T-helper 1 cell treated with Interleukin-12 subunit alpha and Interleukin-12 subunit beta and Interleukin-4 antibody, amounts not matched to agents 30 μg/mL and 1 μg/mL, for 36 hours (primary cell): ENCODE measurements at regions not wholly inside any gene's neighbourhood (a gene's known extent, or its start where the extent isn't known, plus 50 kb on each side); places are given as distances from the start of the nearest gene placed in this dataset.
"Not testable (repeated sequence)": the region's sequence is repeated elsewhere in the genome, so short reads cannot be mapped to it uniquely, and the experiment has no call there.

ENCODE experiments used
- H3K27ac Mint-ChIP-seq: one replicate; pipeline ENCODE4 v1.8.0; 2021; ENCODE audit warnings: mild to moderate bottlenecking, mixed read lengths
- H3K27me3 Mint-ChIP-seq: one replicate; pipeline ENCODE4 v1.8.0; 2021; ENCODE audit warnings: low read depth, mixed read lengths
- H3K36me3 Mint-ChIP-seq: one replicate; pipeline ENCODE4 v1.8.0; 2021; ENCODE audit warnings: low read depth, mixed read lengths
- H3K4me1 Mint-ChIP-seq: one replicate; pipeline ENCODE4 v1.8.0; 2021; ENCODE audit warnings: low read depth, mixed read lengths
- H3K4me3 Mint-ChIP-seq: one replicate; pipeline ENCODE4 v1.8.0; 2021; ENCODE audit warnings: mild to moderate bottlenecking, moderate library complexity, mixed read lengths
- H3K9me3 Mint-ChIP-seq: one replicate; pipeline ENCODE4 v1.8.0; 2021; ENCODE audit warnings: mixed read lengths

- H3K36me3 Mint-ChIP-seq, H3K9me3 Mint-ChIP-seq, H3K27ac Mint-ChIP-seq, H3K4me3 Mint-ChIP-seq, H3K4me1 Mint-ChIP-seq: not testable (repeated sequence)
- H3K27me3 Mint-ChIP-seq, result peaks cover 46% of the 10 kb centered on the region
These were observed 180.9 kb downstream of the OTOP1 start for GRCh38 chr4:4045823-4046222.

DNA sequence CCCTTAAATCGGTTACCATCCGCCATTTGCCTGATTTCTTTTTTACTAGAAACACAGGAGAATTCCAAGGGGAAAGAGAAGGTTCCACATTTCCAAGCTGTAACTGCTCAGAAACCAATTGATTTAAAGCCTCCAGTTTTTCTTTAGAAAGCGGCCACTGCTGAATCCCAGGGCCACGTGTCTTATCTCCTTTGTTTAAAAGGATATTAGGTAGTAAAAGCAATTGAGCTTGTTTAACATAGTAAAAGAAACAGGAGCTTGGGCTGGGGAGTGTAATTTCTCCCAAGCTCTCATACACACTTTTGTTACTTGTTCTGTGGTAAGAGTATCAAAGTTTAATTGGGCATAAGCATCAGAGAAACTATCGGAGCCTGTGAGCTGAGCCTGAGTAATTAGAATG, 180.0 kb downstream of the OTOP1 start:
- not testable (repeated sequence) for H3K9me3 Mint-ChIP-seq, H3K36me3 Mint-ChIP-seq
- H3K27me3 Mint-ChIP-seq, result peaks cover 46% of the 10 kb centered on the region

DNA sequence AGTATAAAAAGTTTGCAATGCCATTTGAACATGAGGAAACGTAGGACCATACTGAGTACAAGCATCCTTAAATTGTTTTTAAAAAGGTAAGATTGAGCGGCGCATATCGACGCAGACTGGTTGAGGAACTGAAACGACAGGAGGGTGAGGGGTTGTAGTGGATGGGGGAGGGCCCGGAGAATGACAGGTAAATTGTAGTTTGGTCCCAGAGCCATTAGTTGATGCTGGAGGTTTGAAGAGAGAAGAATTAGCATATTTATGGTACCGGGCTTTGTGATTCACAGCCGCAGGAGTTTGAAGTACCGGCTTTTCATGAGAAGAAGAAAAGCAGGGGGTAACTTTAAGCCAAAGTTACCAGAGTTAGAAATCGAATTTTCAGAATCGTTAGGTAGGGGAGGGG, 179.5 kb downstream of the OTOP1 start:
- H3K4me1 Mint-ChIP-seq, H3K4me3 Mint-ChIP-seq, H3K27ac Mint-ChIP-seq, H3K9me3 Mint-ChIP-seq, H3K36me3 Mint-ChIP-seq: not testable (repeated sequence)
- peaks cover 46% of the 10 kb centered on the region for H3K27me3 Mint-ChIP-seq

More for the DNA sequence above, 180.0 kb downstream of the OTOP1 start:
- H3K4me1 Mint-ChIP-seq, H3K4me3 Mint-ChIP-seq, H3K27ac Mint-ChIP-seq: not testable (repeated sequence)

GRCh38 chr4:4048227-4048626, 178.5 kb downstream of the OTOP1 start:
- H3K27me3 Mint-ChIP-seq, result peaks cover 46% of the 10 kb centered on the region
- H3K36me3 Mint-ChIP-seq, H3K4me3 Mint-ChIP-seq, H3K9me3 Mint-ChIP-seq, H3K27ac Mint-ChIP-seq, H3K4me1 Mint-ChIP-seq: not testable (repeated sequence)

DNA sequence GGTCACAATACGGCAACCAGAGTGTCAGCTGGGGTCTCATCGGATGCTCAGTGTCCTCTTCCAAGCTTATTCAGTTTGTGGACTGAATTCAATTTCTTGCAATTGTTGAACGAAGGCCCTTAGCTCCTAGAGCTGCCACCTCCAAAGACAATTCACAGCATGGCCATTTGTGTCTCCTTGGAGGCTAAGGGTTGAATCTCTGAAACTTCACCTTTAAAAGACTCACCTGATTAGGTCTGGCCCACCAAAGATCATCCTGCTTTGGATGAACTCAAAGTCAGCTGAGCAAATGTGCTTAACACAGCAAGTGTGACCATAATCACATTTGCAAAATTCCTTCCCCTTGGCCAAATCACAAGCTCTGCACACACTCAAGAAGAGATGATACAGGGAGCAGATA, 175.9 kb downstream of the OTOP1 start:
- not testable (repeated sequence) for H3K4me1 Mint-ChIP-seq, H3K27ac Mint-ChIP-seq, H3K36me3 Mint-ChIP-seq, H3K4me3 Mint-ChIP-seq, H3K9me3 Mint-ChIP-seq
- H3K27me3 Mint-ChIP-seq, result peaks cover 30% of the 10 kb centered on the region

DNA sequence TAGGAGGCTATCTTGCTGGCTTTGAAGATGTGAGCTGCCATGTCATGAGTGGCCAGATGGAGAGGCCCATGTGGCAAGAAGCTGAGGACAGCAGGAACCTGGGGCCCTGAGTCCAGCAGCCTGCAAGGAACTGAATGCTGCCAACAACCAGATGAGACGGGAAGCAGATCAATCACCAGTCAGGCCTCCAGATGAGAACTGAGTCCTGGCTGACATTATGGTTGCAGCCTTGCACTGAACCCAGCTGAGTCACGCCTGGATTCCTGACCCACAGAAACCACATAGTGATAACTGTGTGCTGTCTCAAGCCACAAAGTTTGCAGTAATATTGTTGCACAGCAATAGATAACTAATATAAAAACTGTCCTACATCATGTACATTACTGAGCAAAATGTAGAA, 173.8 kb downstream of the OTOP1 start:
- not testable (repeated sequence) for H3K4me3 Mint-ChIP-seq, H3K27me3 Mint-ChIP-seq, H3K36me3 Mint-ChIP-seq, H3K9me3 Mint-ChIP-seq, H3K27ac Mint-ChIP-seq, H3K4me1 Mint-ChIP-seq

DNA sequence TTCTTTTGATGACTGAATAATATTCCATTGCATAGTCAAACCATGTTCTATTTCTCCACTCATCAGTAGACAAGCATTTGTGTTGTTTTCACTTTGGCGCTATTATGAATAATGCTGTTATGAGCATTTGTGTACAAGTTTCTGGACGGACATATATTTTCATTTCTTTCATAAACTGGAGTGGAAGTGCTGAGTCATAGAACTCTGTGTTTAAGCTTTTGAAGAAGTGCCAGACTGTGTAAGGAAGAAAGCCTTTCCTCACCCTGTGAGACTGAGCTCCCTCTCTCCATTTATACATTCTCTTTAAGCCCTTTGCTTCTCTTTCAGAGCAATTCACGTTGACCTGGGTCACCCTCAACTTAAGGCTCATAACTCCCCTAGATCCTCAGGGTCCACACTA, 169.5 kb downstream of the OTOP1 start:
- H3K36me3 Mint-ChIP-seq, H3K27ac Mint-ChIP-seq, H3K27me3 Mint-ChIP-seq, H3K9me3 Mint-ChIP-seq, H3K4me3 Mint-ChIP-seq, H3K4me1 Mint-ChIP-seq: not testable (repeated sequence)

DNA sequence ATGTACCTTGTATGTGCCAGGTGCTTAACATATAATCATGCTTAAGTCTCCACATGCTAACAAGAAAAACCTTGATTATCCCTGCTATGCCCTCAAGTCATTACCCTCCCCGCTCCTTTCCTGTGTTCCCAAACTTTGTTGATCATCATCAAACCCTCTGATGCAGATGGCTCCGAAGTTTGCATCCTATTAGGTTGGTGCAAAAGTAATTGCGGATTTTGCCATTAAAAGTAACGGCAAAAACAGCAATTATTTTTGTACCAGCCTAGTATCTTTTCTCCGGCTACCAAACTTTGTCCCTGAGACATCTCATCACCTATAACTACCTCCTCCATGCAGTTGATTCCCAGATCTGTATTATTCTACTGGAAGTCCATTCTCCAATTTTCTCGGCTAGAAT, 142.6 kb downstream of the OTOP1 start:
- H3K27ac Mint-ChIP-seq, H3K36me3 Mint-ChIP-seq, H3K4me1 Mint-ChIP-seq: not testable (repeated sequence)

DNA sequence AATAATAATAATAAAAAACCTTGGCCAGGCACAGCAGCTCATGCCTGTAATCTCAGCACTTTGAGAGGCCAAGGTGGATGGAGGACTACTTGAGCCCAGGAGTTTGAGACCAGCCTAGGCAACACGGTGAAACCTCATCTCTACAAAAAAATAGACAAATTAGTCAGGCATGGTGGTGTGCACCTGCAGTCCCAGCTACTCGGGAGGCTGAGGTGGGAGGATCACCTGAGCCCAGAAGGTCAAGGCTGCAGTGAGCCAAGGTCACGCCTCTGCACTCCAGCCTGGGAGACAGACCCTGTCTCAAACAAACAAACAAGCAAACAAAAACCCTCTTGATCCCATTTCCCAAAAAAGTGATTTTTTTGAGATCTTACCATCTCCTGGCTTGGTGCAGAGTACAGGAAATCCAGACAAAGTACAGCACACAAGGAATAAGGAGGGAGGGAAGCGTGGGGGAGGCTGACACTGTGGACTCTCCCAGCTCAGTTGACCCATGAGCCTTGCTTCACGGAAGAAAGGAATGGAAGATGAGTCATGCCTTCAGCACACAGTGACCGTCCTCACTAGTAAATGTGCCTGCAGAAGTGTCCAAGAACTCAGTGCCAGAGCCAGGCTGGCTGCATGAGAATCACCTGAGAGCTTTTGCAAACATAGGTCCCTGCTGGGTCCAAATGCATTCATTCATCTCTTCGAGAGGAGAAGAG, 136.9 kb downstream of the OTOP1 start:
- H3K36me3 Mint-ChIP-seq, H3K9me3 Mint-ChIP-seq, H3K27ac Mint-ChIP-seq, H3K27me3 Mint-ChIP-seq, H3K4me3 Mint-ChIP-seq, H3K4me1 Mint-ChIP-seq: not testable (repeated sequence)

More for the DNA sequence above, 142.6 kb downstream of the OTOP1 start:
- H3K4me3 Mint-ChIP-seq, H3K27me3 Mint-ChIP-seq, H3K9me3 Mint-ChIP-seq: not testable (repeated sequence)

GRCh38 chr4:4090720-4091119, 136.0 kb downstream of the OTOP1 start:
- H3K9me3 Mint-ChIP-seq, H3K4me3 Mint-ChIP-seq, H3K36me3 Mint-ChIP-seq, H3K4me1 Mint-ChIP-seq, H3K27ac Mint-ChIP-seq, H3K27me3 Mint-ChIP-seq: not testable (repeated sequence)

DNA sequence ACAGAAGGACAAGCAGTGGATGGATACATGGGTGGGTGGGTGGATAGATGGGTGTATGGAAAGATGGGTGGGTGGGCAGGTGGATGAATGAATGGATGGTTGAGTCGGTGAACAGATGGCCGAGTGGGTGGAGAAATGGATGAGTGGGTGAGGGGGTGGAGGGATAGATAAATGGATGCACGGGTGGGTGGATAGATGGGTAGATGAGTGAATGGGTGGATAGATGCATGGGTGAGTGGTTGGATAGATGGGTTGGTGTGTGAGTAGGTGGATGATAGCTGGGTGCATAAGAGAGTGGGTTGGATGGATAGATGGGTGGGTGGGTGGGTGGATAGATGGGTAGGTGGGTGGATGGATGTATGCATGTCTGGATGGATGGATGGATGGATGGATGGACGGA, 134.6 kb downstream of the OTOP1 start:
- H3K4me1 Mint-ChIP-seq, H3K27ac Mint-ChIP-seq: not testable (repeated sequence)

DNA sequence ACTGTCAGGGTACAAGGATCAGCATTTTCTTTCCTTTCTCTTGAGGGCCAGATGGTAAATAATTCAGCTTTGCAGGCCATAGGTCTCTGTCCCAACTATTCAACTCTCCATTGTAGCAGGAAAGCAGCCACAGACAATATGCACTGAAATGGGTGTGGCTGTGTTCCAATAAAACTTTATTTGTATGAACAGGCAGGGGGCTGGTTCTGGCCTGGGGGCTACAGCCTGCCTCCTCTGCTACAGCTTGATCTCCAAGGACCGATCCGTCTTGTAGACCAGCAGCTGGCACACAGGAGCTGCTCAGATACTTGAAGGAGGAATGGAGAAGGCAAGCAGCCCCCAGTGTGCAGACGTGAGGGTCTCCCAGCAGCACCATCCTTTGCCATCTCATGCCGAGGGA, 127.1 kb downstream of the OTOP1 start:
- not testable (repeated sequence) for H3K27ac Mint-ChIP-seq, H3K4me1 Mint-ChIP-seq, H3K9me3 Mint-ChIP-seq, H3K27me3 Mint-ChIP-seq, H3K4me3 Mint-ChIP-seq, H3K36me3 Mint-ChIP-seq

More for the DNA sequence above, 134.6 kb downstream of the OTOP1 start:
- not testable (repeated sequence) for H3K9me3 Mint-ChIP-seq, H3K27me3 Mint-ChIP-seq, H3K4me3 Mint-ChIP-seq, H3K36me3 Mint-ChIP-seq

DNA sequence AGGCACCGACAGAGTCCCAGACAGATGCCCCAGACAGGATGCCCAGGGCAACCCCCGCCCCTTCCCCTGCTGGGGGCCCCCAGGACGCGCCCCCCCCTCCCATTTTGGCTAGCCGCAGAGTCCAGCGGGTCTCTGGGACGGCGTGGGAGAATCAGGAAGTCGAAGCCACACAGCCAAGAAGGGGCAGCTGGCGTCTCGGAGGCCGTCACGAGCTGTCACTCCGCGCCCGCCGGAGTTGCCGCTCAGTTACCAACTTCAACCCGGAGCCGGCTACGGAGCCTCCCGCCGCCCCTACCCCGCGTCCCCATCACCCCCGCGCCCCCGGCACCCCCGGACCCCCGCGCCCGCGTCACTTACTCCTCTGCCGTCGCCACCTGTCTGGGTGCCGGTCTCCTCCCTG, 119.8 kb downstream of the OTOP1 start:
- H3K27ac Mint-ChIP-seq, H3K9me3 Mint-ChIP-seq, H3K36me3 Mint-ChIP-seq, H3K4me1 Mint-ChIP-seq, H3K4me3 Mint-ChIP-seq: not testable (repeated sequence)
- peaks cover 26% of the 10 kb centered on the region for H3K27me3 Mint-ChIP-seq

GRCh38 chr4:4107411-4108107, 119.2 kb downstream of the OTOP1 start:
- not testable (repeated sequence) for H3K4me1 Mint-ChIP-seq, H3K9me3 Mint-ChIP-seq, H3K36me3 Mint-ChIP-seq
- Mint-ChIP-seq H3K27ac (peak overlapping the region; percentile 31), H3K4me3 (peak overlapping the region; percentile 60), H3K27me3 (peaks cover 26% of the 10 kb centered on the region)

DNA sequence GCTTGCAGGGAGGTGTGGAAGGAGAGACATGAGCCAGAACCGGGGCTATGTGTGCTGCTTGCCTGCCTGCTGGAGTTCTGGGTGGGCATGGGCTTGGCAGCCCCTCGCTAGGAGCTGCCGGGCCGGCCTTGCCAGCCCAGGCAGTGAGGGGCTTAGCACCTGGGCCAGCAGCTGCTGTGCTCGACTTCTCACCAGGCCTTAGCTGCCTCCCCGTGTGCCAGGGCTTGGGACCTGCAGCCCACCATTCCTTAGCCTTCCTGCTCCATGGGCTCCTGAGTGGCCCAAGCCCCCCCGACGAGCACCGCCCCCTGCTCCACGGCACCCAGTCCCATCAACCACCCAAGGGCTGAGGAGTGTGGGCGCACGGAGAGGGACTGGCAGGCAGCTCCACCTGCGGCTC, 111.3 kb downstream of the OTOP1 start:
- H3K36me3 Mint-ChIP-seq, H3K9me3 Mint-ChIP-seq, H3K4me1 Mint-ChIP-seq, H3K27me3 Mint-ChIP-seq, H3K27ac Mint-ChIP-seq, H3K4me3 Mint-ChIP-seq: not testable (repeated sequence)

DNA sequence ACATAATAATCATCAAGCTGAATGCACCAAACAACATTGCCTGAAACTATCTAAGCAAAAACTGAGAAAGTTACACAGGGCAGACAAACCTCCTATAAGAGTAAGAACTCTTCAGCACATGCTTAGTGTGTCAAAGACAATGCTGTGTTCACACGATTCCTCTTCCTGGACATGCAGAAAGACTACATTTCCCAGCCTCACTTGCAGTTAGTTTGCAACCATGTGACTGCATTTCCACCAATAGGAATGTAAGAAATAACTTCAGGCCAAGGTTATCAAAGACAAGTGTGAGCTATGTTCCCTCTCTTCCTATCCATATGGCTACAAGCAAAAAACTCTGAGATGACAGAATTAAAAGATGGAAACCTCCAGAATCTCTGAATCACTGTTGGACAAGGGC, 109.8 kb downstream of the OTOP1 start:
- not testable (repeated sequence) for H3K4me1 Mint-ChIP-seq, H3K4me3 Mint-ChIP-seq, H3K9me3 Mint-ChIP-seq, H3K27me3 Mint-ChIP-seq, H3K36me3 Mint-ChIP-seq, H3K27ac Mint-ChIP-seq
